Calu3 (cell line): ENCODE measurements at regions not wholly inside any gene's neighbourhood (a gene's known extent, or its start where the extent isn't known, plus 50 kb on each side); places are given as distances from the start of the nearest gene placed in this dataset.

Experiments used
- BruUV-seq: library from RNA; stranded (reverse); fragments of 400-500 nt; replicated peaks from 2 replicates; lab custom pipeline; 2021; lab: Mats Ljungman, UMichigan
- CTCF ChIA-PET: fragments of 300-600 bp; sonication (Branson Sonifier 250); formaldehyde crosslinking; loops from one replicate; lab custom pipeline; 2022; ENCODE audit warnings: antibody characterized with exemption; lab: Charles Lee
- DNase-seq: peaks from one replicate; pipeline ENCODE4 v3.0.0; 2022
- H3K27ac Mint-ChIP-seq: one replicate; pipeline ENCODE4 v1.8.0; 2022; ENCODE audit warnings: mixed read lengths; ENCODE audit not compliant: unreplicated experiment
- H3K27me3 Mint-ChIP-seq: one replicate; pipeline ENCODE4 v1.8.0; 2022; ENCODE audit warnings: mixed read lengths; ENCODE audit not compliant: unreplicated experiment
- H3K36me3 Mint-ChIP-seq: one replicate; pipeline ENCODE4 v1.8.0; 2022; ENCODE audit warnings: mild to moderate bottlenecking, moderate library complexity, mixed read lengths; ENCODE audit not compliant: insufficient read depth, unreplicated experiment
- H3K4me1 Mint-ChIP-seq: one replicate; pipeline ENCODE4 v1.8.0; 2022; ENCODE audit warnings: mild to moderate bottlenecking, low read depth, mixed read lengths; ENCODE audit not compliant: unreplicated experiment
- H3K4me3 Mint-ChIP-seq: one replicate; pipeline ENCODE4 v1.8.0; 2022; ENCODE audit warnings: mild to moderate bottlenecking, low read depth, moderate library complexity, mixed read lengths; ENCODE audit not compliant: unreplicated experiment
- H3K9me3 Mint-ChIP-seq: one replicate; pipeline ENCODE4 v1.8.0; 2022; ENCODE audit warnings: low read depth, mixed read lengths; ENCODE audit not compliant: unreplicated experiment
- intact Hi-C: fragments of 100-400 bp; cut with micrococcal nuclease; formaldehyde crosslinking; loops from one replicate; pipeline ENCODE4 v1.10.0; 2022; ENCODE audit not compliant: unreplicated experiment
- TF ChIP-seq, protein P1 (sequence below): fragments of 200-600 bp; IDR thresholded peaks from one replicate; pipeline ENCODE4 v1.8.0; 2022; ENCODE audit warnings: antibody characterized with exemption; ENCODE audit not compliant: unreplicated experiment

DNA sequence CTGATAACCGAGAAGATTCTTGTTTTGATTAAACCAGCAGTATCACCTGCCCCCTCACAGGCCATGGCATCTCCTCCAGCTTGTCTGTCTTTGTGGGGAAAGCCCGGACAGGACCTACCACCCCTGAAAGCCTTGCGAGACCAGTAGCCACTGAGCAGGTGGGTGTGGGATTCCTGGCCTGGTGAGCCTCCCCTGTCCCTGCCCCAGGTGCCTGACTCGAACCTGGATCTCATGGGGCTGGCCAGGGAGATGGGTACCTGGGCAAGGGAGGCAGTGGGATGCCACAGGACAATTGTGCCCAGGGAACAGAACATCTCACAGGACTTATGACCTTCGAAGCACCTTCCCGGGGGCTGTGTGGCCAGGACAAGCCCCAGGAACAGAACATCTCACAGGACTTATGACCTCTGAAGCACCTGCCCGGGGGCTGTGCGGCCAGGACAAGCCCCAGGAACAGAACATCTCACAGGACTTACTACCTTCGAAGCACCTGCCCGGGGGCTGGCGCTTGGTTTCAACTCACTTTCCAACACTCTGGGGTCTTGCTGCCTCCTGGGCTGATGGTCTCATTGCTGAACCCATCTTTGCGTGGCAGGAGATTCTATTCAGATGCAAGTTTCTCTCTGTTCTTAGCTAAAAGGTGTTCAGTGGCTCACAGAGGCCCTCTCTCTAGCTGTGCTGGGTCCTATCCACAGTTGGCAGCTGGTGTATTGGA is 854.5 kb downstream of the BRD1 start:
- H3K27ac Mint-ChIP-seq = no peak overlapping the region
- intact Hi-C loops = no loop called here
- no peaks in the 10 kb centered on the region for H3K4me1 Mint-ChIP-seq
- no peak overlapping the region for H3K4me3 Mint-ChIP-seq
- H3K27me3 Mint-ChIP-seq = no peaks in the 10 kb centered on the region
- CTCF ChIA-PET = no interaction called here
- no peaks in the 10 kb centered on the region for H3K36me3 Mint-ChIP-seq
- no TSS peak for BruUV-seq
- peaks cover 7% of the 10 kb centered on the region for H3K9me3 Mint-ChIP-seq
- TF ChIP-seq, protein P1, sequence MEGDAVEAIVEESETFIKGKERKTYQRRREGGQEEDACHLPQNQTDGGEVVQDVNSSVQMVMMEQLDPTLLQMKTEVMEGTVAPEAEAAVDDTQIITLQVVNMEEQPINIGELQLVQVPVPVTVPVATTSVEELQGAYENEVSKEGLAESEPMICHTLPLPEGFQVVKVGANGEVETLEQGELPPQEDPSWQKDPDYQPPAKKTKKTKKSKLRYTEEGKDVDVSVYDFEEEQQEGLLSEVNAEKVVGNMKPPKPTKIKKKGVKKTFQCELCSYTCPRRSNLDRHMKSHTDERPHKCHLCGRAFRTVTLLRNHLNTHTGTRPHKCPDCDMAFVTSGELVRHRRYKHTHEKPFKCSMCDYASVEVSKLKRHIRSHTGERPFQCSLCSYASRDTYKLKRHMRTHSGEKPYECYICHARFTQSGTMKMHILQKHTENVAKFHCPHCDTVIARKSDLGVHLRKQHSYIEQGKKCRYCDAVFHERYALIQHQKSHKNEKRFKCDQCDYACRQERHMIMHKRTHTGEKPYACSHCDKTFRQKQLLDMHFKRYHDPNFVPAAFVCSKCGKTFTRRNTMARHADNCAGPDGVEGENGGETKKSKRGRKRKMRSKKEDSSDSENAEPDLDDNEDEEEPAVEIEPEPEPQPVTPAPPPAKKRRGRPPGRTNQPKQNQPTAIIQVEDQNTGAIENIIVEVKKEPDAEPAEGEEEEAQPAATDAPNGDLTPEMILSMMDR = no peak
- DNase-seq = no peak

DNA sequence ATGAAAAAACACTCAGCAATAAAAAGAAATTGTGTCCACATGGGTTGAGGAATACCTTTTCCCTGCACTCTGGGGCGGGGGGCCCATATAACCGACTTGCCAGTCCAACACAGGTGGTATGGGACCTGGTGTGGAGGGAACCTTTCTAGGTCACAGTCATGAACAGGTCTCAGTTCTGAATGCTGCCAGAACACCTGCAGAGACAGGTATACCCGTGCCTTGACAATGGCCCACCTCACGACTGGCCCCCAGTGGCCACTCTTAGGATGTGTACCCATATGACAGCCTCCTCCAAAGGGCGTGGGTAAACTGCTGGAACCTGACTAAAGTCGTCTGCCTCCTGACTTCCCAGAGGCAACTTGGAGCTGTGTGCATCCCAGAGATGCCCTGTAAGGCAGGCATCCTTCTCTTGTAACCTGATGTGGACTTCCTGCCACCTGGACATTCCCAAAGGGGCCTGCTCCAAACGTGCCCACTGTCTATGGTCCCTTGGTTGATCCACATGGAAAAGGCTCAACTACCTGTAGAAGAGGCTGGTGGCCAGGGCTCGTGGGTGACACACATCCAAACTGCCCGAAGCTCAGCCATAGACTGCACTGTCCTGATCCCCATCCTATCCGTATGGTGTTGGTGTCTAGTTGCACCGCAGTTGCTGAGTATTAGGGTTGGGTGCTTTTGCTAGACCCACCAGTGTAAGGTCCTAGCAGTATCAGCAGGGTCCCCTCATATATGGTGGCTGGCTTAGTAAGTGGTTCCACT is 859.3 kb downstream of the BRD1 start:
- TF ChIP-seq, protein P1 = no peak
- CTCF ChIA-PET = no interaction called here
- peaks cover 7% of the 10 kb centered on the region for H3K9me3 Mint-ChIP-seq

DNA sequence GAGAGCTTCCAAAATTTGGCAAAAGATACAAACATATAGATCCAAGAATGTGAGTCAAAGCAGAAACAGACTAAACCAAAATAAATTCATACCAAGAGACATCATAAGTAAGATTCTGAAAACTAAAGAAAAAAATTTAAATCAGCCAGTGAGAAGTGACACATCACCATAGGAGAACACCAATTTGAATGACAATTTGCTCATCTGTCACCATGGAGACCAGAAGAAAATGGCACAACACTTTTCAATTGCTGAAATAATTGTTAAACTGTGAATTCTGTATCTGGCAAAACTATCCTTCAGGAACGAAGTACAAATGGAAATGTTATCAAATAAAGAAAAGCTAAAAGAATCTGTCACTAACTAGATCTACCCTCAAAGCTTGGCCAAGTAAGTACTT is 864.3 kb downstream of the BRD1 start:
- Mint-ChIP-seq H3K36me3 (peaks cover 7% of the 10 kb centered on the region), H3K4me3 (no peak overlapping the region), H3K27me3 (no peaks in the 10 kb centered on the region), H3K27ac (no peak overlapping the region), H3K9me3 (peaks cover 22% of the 10 kb centered on the region), H3K4me1 (no peaks in the 10 kb centered on the region)
- CTCF ChIA-PET = no interaction called here
- intact Hi-C loops = no loop called here
- no peak for DNase-seq
- TF ChIP-seq, protein P1 = no peak
- BruUV-seq = no TSS peak

More for the DNA sequence above, 859.3 kb downstream of the BRD1 start:
- intact Hi-C loops = no loop called here
- Mint-ChIP-seq H3K27ac (no peak overlapping the region), H3K36me3 (no peaks in the 10 kb centered on the region), H3K4me3 (no peak overlapping the region), H3K4me1 (no peaks in the 10 kb centered on the region), H3K27me3 (no peaks in the 10 kb centered on the region)
- DNase-seq = no peak
- no TSS peak for BruUV-seq

DNA sequence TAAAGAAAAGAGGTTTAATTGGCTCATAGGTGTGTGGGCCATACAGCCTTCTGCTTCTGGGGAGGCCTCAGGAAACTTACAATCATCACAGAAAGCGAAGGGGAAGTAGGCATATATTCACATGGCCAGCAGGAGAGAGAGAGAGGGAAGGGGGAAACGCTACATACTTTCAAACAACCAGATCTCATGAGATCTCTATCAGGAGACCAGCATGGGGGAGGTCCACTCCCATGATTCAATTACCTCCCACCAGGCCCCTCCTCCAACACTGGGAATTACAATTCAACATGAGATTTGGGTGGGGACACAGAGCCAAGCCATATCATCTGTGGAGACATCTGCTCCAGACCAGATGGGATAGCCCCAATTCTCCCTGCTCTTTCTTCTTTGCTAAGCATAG is 866.0 kb downstream of the BRD1 start:
- Mint-ChIP-seq H3K36me3 (peaks cover 7% of the 10 kb centered on the region), H3K27ac (no peak overlapping the region), H3K4me3 (no peak overlapping the region), H3K9me3 (peaks cover 27% of the 10 kb centered on the region), H3K4me1 (no peaks in the 10 kb centered on the region), H3K27me3 (no peaks in the 10 kb centered on the region)
- TF ChIP-seq, protein P1 = no peak
- DNase-seq = no peak
- intact Hi-C loops = no loop called here
- no TSS peak for BruUV-seq
- CTCF ChIA-PET = no interaction called here
